GM21360 (cell line): ENCODE measurements at regions not wholly inside any gene's neighbourhood (a gene's known extent, or its start where the extent isn't known, plus 50 kb on each side); places are given as distances from the start of the nearest gene placed in this dataset.

ENCODE experiments used
- ATAC-seq: cut with Tn5 transposase; IDR thresholded peaks from one replicate; pipeline ENCODE4 v1.9.1; 2021; ENCODE audit warnings: mild to moderate bottlenecking, moderate library complexity; ENCODE audit not compliant: unreplicated experiment

DNA sequence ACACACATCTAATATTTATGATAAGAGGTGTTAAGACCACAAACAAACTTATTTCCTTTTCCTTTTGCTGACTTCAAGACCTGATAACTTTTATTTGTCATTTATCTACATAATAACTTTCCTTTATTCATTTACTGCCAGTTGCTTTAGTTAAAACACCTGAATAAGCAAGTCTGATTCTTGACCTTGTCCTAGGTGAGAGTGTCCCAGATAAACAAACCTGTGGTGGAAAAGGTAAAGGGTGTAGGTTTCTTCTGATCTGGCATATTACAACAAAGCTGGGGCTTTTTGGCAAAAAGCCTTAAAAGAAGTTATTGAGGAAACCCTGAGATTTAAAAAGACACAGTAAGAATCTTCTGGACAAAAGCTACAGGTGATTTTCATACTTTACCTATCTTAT is 191.5 kb downstream of the ZBBX start:
- no peak for ATAC-seq

- ATAC-seq: no peak
Observed at GRCh38 chr3:167187221-167187620, 192.9 kb downstream of the ZBBX start.

GRCh38 chr3:167184511-167184910 is 195.6 kb downstream of the ZBBX start:
- ATAC-seq: no peak

DNA sequence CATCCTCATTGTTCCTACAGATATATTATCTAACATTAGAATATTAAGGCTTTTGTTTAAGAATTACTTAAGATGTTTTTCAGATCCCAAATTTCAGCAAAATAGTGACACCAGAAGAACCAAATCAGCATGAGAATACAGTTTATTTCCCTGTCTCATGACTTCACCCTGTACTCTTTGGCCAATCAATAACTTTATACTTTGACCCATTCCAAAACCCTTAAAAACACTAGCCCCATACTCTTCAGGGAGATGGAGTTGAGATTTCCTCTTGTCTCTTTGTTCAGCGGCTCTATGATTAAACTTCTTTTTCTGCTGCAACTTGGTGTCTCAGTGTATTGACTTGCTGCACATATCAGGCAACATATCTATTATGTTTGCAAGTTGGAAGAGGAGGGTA is 207.7 kb downstream of the ZBBX start:
- no peak for ATAC-seq

DNA sequence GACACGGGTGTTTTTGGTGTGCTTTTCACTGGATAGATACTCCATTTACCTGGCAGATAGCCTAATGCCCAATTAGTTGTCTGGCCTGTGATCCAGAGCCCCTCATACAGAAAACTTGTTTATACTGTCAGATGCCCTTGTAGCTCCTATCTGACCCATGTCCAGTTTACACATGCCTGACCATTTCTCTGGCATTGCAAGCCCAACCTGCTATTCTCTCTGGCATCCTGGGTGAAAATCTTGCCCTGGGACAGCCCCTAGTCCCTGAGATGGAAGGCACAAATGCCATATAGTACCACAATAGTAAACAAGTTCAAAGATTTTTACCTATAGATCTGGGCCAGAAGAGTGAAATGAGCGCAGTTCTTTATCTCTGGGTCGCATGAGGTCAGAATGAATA is 212.6 kb downstream of the ZBBX start:
- ATAC-seq: no peak

- ATAC-seq: no peak
Observed at GRCh38 chr3:167166594-167167253, 213.4 kb downstream of the ZBBX start.

DNA sequence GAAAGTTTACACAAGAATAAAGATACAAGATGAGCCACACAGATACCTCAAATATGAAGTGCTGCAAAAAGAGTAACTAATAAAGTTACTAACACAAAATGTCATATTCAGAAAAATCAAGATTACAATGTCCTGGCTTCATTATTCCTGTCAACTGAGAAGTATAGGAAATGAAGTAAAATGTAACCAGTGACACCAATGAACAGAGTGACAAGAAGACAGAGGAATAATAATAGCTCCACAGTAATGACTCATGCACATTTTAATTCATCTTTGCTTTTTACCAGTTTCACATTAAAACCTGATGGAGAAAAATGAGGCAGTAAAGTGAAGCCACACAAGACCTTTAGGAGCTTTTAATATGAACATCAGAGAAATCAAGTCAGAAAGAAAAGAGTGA is 214.1 kb downstream of the ZBBX start:
- ATAC-seq: no peak

GRCh38 chr3:167163580-167163979 is 216.5 kb downstream of the ZBBX start:
- ATAC-seq: no peak

GRCh38 chr3:167162083-167162482 is 218.0 kb downstream of the ZBBX start:
- no peak for ATAC-seq

GRCh38 chr3:167160781-167161180 is 219.3 kb downstream of the ZBBX start:
- ATAC-seq: no peak

DNA sequence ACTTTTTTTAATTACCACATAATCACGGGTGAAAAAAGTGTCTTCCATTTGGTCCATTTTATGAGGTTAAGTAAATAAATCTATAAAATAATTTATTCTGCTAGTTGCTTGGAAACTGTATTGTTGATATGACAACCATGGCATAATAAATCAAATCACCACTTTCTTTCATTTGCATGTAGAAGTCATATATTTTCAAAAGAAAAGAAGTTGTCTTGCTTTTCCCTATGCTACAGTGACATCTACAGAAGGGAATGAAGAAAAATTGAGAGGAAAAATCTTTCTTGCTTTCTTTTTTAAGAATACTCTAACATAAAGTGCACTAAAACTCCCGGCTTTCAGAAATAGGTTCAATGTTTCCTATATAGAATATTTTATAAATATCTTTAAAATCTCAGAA is 228.5 kb downstream of the ZBBX start:
- ATAC-seq: no peak

DNA sequence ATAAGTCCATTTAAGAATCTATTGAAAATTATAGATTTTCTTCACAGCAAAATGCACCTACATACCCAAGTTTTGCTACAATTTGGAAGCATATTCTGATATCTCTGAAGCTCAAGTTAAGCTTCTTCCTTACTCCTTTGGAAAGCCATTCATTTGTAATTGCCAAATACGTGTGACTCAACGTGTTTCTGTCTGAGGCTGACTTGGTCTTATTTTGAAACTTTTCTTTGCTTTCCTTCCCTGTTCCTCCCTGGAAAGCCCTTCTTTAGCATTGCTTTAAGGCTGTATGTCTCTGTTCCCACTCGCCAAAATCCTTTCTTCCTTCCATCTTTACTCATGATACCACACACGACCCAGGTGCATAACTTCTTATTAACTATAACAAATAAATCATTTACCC is 232.0 kb downstream of the ZBBX start:
- ATAC-seq: no peak

GRCh38 chr3:167146911-167147310 is 233.2 kb downstream of the ZBBX start:
- ATAC-seq: no peak

DNA sequence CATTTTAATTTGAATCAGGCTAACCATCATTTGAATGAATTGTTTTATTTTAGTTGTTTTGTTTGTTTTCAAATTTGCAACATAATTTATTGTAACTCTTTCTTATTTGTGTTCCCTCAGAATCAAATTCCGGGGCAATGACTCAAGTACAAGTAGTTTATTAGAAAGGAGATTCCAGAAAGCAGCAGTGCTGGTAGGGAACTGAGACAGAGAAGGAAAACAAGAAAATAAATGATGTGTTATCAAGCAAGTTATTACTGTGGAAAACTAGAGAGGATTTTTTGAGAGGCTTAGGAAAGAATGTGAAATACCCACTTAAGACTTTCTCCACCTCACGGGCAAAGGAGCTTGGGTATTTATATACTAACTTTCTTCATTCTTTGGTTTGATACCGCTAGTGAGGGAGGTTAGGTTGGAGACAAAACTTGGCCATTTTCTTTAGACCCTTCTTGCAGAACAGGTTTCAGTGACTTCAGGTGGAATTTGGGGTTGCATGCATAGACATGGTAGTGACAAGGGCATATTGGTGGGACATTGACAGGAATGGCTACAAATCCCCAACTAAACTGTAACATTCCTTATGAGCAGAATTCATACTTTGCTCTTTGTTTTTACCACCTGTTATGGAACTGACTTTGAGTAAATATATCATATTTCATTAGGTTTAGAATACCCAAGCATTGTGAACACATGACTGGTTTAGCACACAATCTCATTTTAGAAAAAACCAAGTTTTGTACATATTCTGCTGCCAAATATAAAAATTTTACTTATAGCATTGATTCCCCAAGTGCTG is 254.3 kb downstream of the ZBBX start:
- no peak for ATAC-seq

DNA sequence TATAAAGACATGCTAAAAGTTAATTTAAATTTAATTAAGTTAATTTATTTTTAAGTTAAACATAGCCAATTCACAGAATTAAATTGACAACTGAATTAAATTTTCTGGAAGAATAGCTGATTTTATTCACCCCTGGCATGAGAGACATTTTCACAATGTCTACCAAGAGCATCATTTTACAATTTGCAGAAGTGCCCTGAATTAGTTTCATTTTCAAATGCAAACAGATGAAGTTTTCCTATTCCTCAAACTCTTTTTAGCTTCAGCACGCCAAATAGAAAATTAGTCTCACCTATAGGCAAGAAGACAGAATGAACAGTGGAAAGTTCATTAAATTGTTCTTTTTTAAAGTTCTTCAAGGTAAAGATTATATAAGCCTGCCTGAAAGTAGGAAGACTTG is 259.3 kb downstream of the ZBBX start:
- no peak for ATAC-seq

- ATAC-seq: no peak
Observed at GRCh38 chr3:167116120-167116922, 263.8 kb downstream of the ZBBX start.

GRCh38 chr3:167115331-167115934 is 264.7 kb downstream of the ZBBX start:
- no peak for ATAC-seq

- no peak for ATAC-seq
Observed at GRCh38 chr3:167114619-167115018, 265.5 kb downstream of the ZBBX start.

DNA sequence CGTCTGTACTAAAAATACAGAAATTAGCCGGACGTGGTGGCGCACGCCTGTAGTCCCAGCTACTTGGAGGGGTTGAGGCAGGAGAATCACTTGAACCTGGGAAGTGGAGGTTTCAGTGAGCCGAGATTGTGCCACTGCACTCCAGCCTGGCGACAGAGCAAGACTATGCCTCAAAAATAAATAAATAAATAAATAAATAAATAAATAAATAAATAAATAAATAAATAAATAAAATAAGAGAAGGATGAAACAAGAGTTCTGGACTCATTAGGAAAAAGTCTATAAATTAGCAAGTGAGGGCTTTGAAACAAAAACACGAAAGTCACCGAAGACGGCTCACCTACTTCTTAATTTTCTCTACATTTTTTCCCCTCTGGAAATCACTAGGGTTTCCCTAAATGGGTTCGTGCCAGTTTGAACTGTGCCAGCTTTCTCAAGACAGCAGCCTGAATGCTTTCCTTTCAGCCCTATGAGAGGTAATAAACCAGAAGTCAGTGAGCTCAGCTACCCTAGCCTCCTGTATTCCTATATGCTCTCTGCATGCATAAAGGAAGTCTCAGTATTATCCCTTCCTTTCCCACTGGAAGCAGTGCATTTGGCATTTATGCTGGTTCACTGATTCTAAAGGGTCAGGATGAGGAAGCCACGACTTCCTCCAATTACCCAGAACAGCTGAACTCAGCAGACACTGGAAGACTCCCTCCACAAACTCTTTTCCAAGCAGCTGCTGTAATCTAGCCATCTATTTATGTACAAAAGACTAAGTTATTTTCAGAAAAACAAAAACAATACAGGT is 266.9 kb downstream of the ZBBX start:
- ATAC-seq: no peak

- no peak for ATAC-seq
Observed at GRCh38 chr3:167110901-167111300, 269.2 kb downstream of the ZBBX start.

DNA sequence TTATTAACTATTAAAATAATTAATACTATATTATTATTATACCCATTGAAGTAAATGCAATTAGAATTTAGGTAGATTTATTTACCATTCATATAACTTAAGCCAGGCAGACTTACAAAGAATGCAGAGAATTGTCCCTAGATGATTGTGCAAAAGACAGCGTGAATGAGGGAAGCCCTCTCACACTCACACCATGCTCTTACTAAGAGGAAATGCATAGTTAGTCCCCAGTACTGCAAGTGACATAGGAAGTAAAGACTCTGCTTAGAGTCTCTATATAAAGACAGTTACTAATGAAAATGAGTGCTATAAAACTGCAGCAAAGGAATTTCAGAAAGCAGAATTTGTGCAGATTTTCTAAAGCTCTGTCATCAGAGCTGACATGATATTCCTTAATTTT is 270.4 kb downstream of the ZBBX start:
- no peak for ATAC-seq
